Forelimb muscle (tissue), 1 donor: ENCODE measurements at regions not wholly inside any gene's neighbourhood (a gene's known extent, or its start where the extent isn't known, plus 50 kb on each side); places are given as distances from the start of the nearest gene placed in this dataset.

ENCODE experiments used
- DNase-seq: peaks from one replicate; pipeline ENCODE4 v3.0.0-alpha.2; 2013; ENCODE audit warnings: low read depth

DNA sequence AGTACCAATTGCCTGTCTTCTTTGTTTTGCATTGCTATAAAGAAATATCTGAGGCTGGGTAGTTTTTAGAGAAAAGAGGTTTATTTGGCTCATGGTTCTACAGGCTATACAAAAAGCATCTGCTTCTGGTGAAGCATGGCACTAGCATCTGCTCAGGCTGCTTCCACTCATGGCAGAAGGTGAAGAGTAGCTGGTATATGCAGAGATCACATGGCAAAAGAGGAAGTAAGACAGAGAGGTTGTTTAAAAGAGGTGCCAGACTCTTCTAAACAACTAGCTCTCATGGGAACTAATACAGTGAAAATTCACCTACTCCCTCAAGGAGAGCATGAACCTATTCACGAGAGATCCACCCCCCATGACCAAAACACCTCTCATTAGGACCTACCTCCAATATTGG, 56.7 kb upstream of the GUCA2B start:
- DNase-seq, result no peak

DNA sequence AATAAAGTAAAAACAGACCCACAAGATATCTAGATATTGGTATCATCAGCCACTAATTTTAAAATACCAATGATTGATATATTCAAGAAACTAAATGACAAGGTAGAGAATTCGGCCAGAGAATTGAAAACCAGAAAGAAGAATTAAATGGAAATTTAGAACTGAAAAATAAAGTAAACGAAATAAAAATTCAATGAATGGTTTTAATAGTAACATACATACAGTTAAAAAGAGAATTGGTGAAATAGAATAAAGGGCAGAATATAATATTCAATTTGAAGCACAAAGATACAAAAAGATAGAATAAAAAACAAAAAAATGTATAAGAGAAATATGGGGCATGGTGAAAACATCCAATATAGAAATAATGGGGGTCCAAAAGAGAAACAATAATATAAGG, 64.0 kb upstream of the GUCA2B start:
- no peak for DNase-seq

DNA sequence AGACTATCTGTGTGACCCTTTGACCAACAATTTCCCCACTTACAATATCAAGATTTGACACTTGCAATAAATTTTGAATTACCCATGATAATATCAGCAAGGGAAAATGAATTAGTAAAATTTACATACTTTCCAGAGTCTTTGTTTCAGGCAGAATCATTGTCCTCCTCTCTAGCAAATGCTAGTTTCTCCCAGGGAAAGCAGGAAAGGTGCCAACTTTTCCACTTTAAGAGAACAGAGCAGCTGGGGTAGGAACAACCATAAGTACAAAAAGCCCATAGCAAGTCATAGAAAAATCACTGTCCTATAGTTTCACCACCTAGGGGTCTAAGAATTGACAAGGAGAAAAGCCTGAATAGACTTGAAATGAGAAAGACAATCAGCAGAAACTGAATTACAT, 67.1 kb upstream of the GUCA2B start:
- DNase-seq, result no peak

DNA sequence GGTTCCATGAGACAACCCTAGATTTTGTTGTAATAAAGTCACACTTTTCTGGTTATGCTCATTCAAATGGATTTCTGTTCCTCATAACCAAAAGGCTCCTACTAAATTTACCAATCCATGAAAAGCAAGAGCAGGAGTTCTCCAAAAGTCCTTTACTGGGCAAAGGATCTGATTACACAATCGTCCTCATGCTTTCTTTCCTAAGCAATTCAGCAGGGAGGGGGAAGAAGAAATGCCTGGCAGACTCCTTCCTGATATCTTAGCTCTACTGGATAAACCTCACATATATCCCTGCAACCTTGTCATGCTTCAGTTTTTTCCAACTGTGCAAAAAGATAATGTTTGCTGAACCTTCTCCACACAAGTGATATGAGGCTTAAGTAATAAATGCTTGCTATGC, 67.6 kb upstream of the GUCA2B start:
- DNase-seq, result no peak

DNA sequence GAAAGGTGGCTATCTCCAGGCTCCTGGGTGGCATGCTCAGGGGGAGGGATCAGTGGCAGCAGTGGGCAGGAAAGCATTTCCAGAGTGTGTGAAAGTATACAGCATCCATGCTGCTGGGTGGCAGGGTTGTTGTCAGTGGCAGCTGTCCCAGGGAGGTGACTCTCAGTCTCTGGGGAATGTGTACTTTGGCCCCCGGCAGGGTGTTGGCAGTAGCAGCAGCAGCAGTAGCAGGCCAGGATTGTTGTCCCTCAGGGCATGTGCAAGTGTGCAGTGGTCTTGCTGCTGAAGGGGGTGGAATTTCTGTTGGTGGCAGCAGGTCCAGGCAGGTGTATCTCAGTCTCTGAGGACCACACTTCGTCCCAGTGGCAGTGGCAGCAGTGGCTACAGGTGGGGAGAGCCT, 71.7 kb upstream of the GUCA2B start:
- DNase-seq, result no peak

DNA sequence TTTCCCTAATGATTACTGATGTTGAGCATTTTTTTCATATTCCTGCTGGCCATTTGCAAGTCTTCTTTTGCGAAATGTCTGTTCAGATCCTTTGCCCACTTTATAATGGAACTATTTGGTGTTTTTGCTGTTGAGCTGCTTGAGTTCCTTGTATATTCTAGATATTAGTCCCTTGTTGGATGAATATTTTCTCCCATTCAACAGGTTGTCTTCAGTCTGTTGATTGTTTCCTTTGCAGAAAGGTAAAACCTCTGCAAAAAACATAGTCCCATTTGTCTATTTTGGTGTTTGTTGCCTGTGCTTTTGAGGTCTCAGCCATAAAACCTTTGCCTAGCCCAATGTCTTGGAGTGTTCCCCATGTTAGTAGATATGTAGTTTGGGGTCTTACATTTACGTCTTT, 78.0 kb upstream of the GUCA2B start:
- DNase-seq, result no peak

DNA sequence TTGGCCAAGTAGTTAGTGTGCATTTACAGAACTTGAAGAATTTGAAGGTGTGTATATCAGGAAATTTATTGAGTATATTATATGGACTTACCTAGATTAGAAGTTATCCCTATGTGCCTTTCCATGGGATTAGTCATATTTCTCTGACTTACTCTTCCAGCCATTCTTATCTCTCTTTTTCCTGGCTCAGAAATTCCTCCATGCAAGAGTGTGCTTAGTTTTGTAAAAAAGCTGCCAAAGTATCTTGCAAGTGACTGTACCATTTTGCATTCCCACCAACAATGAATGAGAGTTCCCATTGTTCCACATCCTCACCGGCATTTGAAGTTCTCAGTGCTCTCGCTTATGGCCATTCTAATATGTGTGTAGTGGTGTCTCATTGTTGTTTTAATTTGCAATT, 82.2 kb upstream of the GUCA2B start:
- DNase-seq, result no peak

DNA sequence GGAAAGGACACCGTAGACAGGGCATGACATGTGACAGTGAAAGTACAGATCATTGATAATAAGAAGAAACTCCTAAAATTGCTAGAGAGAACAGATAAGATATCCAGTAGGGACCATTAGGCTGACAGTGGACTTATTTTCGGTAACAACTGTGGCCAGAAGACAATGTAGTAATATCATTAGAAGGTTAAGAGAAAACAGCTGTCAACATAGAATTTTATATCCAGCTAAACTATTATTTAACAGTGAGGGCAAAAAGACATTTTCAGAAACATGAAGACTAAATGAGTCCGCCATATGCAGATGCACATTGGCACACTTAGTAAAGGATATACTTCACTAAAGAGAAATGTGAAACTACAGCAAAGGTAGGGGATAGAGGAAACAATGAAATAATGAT, 95.4 kb upstream of the GUCA2B start:
- DNase-seq, result no peak

DNA sequence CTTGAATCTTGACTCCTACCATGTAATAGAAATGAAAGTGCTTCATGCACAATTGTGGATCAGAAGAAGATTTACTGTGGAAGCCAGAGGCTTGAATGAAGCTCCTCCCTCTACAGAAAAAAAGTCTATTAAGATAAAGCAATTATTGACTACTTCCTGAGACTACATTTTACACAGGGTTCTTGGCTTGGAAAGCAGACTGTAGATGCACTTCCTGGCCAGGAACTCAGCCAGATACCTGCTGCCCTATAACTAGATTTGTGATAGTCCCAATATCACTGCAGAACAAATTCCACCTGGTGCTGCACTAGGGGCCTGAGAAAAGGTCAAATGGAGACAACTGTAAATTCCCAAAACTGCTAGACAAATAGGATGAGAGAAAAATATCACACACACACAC, 96.8 kb upstream of the GUCA2B start:
- DNase-seq, result no peak

DNA sequence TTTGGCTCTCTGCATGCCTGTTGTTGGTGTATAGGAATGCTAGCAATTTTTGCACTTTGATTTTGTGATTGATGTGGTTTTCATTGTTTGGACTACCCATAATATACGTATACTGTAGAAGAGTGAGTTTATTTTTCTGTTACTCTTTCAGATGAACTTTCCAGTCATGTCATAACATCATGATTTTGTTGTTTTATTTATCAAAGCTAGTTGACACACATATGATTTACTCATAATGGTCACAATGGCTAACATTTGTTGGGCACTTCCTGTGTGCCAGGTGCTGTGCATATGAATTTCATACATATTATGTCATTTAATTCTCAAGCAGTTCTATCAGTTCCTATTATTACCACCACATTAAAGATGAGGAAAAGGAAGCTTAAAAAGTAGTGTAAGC, 98.1 kb upstream of the GUCA2B start:
- no peak for DNase-seq

DNA sequence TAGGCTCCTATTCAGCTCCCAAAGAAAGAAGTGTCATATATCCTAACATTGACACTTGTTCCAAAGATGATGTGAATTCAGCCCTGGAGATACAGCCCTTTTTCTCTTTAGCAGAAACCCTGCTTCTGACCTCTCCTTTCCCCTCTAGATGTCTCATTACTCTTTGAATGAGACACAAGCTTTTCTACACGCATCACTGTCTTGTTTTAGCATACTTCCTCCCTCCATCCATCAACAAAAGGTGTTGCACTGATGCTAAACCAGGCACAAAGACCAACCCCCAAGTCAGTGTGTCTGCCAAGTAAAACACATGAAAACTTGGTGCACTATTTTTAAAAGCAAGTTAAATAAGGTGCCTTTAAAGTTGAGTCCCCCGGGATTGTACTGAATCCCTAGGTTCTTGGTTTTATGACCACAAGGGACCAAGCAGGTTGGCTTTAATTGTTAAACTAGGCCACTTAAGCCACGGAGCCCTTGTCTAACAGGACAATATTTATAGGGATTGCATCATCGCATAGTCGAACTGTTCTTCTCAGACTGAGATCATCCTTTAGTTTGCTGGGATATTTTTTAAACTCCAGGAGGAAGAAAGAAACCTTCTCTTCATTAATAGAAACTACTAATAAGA, 101.0 kb upstream of the GUCA2B start:
- DNase-seq, result no peak

DNA sequence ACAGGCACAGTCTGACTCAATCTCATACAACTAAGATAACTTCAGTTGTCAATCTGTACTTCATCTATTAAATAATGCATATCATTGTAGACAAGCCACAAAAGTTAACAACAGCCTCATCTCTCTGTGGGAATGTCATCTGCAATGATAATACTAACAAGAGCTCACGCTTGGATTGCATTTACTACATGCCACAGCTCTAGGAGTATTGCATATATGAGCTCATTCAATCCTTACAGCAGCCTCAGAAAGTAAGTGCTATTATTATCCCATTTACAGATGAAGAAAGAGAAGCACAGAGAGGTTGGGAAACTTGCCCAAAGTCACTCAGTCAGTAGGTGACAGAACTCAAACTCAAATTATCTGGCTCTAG, 105.7 kb upstream of the GUCA2B start:
- no peak for DNase-seq

DNA sequence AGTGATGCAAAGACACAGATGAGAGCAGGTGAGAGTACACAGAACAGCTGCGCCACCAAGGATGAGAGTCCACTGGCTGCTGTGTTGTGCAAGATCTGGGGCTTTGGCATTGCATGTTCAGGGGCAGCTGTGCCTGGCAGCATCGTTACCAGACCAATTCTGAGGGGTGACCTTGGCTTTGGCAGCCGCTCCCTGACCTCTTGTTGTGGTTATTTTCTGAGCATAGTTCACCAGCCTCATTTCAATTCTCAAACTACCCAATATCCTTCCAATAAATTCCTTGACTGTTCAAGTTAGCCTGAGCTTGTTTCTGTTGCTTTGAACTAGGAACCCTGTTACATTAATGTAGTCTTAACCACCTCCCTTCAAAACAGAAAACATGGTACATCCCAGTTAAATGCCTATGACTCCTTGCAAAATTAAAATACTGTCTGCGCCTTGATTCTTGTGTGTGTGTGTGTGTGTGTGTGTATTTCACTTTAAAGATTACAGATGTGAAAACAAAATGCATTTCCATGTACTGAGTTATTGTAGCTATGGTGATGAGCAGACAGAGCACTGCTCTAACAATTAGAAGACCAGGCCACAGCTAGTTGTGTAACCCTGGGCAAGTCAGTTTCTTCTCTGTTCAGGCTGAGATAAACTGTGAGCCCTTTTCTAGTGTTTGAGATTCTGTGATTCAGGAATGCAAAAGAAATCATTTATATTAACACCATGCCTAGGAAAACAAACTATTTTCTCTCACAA, 106.3 kb upstream of the GUCA2B start:
- no peak for DNase-seq

DNA sequence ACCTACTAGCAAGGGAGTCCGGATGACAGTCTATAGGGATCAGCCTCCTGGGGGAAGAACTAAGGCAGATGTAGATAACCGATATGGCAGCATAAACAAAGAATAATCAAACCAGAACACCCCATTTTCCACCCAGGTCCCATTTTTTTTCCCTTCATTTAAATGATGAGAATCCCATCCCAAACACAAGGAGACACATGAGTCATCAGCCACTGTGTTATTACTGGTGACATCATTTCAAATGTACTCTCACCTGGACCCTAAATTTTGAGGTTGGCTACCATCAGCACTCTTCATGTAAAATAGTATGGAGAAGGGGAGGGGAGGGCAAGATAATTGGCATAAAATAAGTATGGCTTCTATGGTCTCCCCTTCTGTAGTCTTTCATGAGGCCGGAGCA, 108.9 kb upstream of the GUCA2B start:
- no peak for DNase-seq

DNA sequence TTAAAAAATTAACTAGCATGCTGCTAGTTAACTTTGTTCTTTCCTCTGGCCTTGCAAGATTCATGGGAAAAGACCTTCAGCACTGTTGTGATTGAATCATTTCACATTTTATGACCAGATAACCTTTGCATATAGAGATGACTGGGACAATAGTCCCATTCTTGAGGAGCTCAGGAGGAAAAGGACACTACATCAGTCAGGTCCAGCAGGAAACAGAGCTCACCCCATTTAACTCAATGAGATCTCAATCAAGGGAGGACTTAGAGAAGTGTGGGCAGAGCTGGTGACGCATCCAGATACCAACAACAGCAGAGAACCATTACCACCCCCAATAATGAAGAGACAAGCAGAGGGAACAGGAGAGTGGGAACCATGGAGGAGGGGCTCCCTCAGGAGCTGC, 109.4 kb upstream of the GUCA2B start:
- no peak for DNase-seq

DNA sequence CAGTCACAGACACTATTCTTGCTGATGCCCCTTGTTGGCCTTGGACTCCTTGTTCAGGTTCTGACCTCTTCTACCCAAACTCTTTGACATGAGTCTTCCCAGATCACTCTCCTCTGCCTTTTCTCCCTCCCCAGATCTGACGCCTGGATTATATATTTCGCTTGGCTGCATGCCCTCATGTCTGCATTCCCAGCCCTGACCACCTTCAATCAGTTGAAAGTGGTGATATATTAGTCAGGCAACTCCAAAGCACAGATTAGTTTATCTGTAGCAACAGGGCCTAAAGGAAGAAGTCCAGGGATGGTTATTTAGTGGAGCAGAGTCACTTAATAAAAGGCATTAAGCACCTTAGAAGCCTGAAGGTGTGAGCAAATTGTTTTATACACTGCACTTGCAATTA, 110.0 kb upstream of the GUCA2B start:
- no peak for DNase-seq

DNA sequence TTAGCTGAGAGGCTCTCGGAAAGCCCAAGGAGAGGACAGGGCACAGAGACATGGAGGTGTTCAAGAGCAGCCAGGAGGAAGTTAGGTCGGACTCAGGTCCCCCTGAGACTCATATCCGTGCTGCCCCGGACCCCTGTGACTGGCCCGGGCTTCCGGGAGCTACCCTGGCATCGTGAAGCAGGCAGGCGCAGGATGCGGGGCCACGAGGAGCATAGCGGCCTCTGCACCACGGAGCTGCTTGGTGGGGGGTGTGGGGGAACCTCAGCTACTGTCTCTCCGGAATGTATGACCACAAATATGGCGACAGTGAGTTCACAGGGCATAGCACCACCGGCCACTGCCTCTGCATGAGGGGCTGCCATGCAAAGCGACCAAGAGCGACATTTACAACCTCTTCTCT, 112.2 kb upstream of the GUCA2B start:
- no peak for DNase-seq

DNA sequence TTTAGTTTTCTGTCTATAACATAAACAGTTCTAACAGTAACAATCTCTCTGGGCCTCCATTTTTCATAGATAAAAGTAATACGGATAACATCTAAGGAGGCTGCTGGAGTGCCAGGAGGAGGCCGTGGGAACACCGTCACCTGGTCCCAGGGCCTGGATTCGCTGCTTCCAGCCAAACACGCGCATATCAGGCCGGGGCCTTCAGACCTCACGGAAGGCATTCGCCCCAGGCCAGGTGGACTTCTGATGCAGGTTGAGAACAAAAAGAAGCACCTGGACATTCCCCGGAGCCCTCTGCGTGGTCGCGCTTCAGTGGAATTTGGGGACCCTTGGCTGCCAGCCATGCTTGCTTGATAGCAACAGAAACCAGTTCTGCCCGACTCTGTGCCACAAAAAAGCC, 113.1 kb upstream of the GUCA2B start:
- no peak for DNase-seq

DNA sequence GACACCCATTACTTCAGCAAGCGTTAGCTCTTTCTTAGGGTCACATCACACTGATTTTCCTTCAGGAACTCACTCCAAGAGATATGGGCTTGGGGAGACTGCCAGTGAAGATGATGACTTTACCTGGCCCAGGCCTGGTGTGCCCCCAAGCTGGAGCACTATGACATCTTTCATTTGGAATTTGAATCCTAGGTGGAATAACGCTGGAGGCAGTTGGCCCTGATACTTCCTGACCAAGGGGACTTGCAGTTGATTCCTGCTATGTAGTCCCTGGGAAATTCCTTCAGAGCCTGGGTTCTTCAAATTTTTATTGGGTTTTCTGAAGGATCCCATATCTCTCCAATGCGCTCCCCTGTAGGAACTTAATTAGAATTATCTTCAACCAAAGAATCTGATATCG, 114.9 kb upstream of the GUCA2B start:
- no peak for DNase-seq

DNA sequence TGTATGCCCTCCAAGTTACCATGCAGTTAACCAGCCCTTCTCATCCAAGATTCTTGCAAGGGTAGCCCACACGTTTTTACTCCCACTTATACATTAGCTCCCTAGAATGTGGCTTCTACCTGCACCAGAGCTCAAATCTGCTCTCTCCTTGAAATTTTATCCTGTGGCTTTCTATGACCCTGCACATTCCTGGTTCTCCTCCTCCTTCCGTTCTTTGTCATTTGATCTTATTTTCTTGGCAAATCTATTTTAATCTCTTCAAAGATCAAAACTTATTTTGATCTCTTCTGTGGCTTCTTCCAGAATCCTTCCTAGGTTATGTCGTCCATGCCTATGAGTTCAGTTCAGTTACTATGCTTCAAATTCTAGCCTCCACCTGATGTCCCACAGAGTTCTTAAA, 115.6 kb upstream of the GUCA2B start:
- DNase-seq, result no peak

DNA sequence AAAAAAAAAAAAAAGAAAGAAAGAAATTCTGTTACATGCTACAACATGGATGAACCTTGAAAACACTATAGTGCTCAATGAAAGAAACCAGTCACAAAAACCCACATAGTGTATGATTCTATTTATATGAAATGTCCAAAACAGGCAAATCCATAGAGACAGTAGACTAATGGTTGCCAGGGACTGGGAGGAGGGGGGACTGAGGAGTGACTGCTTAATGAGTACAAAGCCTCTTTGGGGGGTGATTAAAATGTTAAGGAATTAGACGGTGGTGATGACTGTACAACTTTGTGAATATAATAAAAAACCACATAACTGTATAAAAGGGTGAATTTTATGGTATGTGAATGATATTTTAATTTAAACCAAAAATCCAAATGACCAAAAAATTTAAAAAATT, 116.0 kb upstream of the GUCA2B start:
- no peak for DNase-seq

DNA sequence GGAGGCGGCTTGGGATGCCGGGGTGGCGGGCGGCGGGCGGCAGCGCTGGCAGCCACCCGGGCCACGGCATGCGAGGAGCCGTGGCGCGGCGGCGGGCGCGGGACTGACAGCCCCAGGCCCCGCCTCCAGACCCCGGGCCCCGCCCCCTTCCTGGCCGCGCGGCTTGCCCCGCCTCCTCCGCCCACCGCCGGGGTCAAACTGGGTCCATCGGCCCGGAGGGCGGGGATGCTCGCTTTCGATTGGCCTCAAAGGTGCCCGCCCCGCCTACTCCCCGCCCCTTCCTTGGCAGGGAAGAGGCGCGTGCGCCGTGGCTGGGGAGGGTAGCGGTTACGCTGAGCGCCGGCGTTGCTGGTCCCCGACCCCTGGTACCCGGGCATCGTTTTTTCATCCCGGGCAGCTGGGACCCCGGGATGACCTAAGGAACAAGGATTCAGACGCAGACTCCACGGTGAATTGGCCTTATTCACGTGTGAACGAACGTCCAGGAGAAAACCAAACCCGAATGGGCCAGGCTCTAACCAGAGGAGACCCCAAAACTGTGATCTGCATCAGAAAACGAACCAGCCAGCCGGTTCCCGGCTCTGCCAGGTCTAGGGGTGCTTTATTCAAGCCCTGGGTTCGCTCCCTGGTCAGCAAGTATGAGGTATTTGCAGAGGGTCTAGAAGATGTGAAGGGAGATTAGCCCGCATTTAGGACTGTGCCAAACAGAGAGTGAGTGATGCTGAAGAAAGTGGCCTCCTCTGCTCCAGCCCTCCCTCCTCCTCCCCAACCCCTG, 117.2 kb upstream of the GUCA2B start:
- DNase-seq, result peak; percentile 74

DNA sequence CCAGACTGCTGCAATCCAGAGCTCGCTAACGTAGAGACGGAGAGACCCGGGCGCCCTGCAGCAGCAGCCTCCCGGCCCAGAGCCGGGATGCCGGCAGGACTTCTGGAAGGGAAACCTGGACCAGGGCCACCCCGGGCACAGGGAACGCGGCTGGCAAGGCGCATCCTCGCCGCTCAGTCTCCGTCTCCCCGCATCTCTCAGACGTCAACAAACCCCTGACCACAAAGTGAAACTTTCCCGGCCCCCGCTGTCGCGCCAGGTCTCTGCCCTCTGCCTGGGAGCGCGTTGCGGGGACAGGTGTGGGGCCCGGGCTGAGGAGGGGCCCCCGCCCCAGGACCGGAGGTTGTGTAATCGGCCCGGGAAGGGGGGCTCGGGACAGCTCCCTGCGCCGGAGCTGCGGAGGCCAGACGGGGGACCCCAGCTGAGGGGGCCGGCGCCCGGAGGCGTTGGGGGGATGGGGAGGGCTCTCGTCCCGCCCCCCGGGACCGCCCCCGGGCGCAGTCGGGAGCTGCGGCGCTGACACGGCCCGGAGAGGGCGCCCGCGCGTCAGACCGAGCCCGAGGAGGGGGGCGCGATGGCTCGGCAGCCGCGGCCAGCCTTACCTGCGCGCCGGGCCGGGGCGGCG, 116.6 kb upstream of the HIVEP3 start:
- DNase-seq, result no peak
